D721Med (cell line): ENCODE measurements at regions not wholly inside any gene's neighbourhood (a gene's known extent, or its start where the extent isn't known, plus 50 kb on each side); places are given as distances from the start of the nearest gene placed in this dataset.

Experiments
- DNase-seq: peaks from one replicate; pipeline ENCODE4 v3.0.0; 2011; ENCODE audit warnings: low spot score; ENCODE audit not compliant: insufficient read length
- FAIRE-seq: peaks from 2 replicates; lab custom pipeline; 2011; peaks lifted over from hg19 to GRCh38; lab: Jason Lieb, UNC
- CTCF ChIP-seq: IDR thresholded peaks from 2 replicates; pipeline ENCODE4 v1.5.1; 2012; ENCODE audit warnings: mild to moderate bottlenecking, control low read depth; ENCODE audit not compliant: insufficient read depth; ENCODE audit errors: missing control alignments

- TF ChIP-seq CTCF: no peak
Measured at GRCh38 chr14:42159138-42159537, 552.5 kb downstream of the LRFN5 start.

GRCh38 chr14:42149609-42150261 lies 543.1 kb downstream of the LRFN5 start:
- DNase-seq (no peak), FAIRE-seq (no peak)
- no peak for TF ChIP-seq CTCF

More at GRCh38 chr14:42159138-42159537, 552.5 kb downstream of the LRFN5 start:
- no peak for DNase-seq
- no peak for FAIRE-seq

GRCh38 chr14:42145766-42146165 lies 539.1 kb downstream of the LRFN5 start:
- no peak for FAIRE-seq
- TF ChIP-seq CTCF: no peak

GRCh38 chr14:42143114-42143513 lies 536.4 kb downstream of the LRFN5 start:
- no peak for FAIRE-seq
- no peak for TF ChIP-seq CTCF

More at GRCh38 chr14:42145766-42146165, 539.1 kb downstream of the LRFN5 start:
- DNase-seq: no peak

GRCh38 chr14:42141328-42141727 lies 534.7 kb downstream of the LRFN5 start:
- no peak for TF ChIP-seq CTCF
- DNase-seq (no peak), FAIRE-seq (no peak)

More at GRCh38 chr14:42143114-42143513, 536.4 kb downstream of the LRFN5 start:
- no peak for DNase-seq

GRCh38 chr14:42140831-42141279 lies 534.2 kb downstream of the LRFN5 start:
- FAIRE-seq (no peak), DNase-seq (no peak)
- no peak for TF ChIP-seq CTCF

GRCh38 chr14:42140001-42140400 lies 533.3 kb downstream of the LRFN5 start:
- TF ChIP-seq CTCF: no peak
- no peak for FAIRE-seq
- DNase-seq: no peak
